GM19455 (cell line): ENCODE measurements at regions not wholly inside any gene's neighbourhood (a gene's known extent, or its start where the extent isn't known, plus 50 kb on each side); places are given as distances from the start of the nearest gene placed in this dataset.

ENCODE experiments used
- ATAC-seq: cut with Tn5 transposase; IDR thresholded peaks from one replicate; pipeline ENCODE4 v1.9.1; 2021; ENCODE audit not compliant: unreplicated experiment

DNA sequence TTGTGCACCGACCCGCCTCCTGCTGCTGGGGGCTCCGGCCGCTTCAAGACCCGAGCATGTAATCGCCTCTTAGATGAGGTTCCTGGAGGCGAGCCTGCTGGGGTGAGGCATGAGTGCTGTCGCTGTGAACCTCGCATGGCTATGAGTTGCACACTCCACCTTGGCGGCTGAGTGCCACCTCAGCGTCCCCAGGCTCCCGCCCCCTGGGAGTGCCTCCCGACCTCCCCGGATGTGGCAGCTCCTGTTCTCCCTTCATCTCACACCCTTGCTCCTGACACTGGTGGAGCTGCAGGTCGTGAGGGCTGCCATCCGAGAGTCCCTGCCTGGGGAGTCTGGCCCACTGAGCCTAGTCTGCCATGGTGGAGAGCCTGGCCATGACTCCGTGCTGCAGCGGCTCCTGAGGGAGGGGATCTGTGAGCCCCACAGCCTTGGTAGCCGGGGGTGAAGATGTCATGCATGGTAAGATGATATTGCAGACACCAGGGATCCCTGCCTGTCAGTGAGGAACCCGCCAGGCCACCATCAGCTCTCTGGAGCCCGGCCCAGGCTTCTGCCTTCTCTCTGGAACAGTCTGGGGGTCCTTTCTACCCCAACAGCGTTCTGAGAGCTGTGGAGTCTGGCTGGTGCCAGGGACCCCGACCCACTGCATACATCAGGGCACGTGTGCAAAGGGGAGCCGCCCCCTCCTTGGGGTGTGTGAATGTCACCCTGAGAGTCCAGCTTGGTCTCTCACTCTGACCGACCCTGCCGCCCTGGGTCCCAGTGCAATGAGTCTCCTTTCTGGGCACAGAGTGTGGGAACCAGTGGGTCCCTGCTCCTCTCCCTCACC, 61.6 kb upstream of the HS6ST1 start:
- ATAC-seq, result no peak

DNA sequence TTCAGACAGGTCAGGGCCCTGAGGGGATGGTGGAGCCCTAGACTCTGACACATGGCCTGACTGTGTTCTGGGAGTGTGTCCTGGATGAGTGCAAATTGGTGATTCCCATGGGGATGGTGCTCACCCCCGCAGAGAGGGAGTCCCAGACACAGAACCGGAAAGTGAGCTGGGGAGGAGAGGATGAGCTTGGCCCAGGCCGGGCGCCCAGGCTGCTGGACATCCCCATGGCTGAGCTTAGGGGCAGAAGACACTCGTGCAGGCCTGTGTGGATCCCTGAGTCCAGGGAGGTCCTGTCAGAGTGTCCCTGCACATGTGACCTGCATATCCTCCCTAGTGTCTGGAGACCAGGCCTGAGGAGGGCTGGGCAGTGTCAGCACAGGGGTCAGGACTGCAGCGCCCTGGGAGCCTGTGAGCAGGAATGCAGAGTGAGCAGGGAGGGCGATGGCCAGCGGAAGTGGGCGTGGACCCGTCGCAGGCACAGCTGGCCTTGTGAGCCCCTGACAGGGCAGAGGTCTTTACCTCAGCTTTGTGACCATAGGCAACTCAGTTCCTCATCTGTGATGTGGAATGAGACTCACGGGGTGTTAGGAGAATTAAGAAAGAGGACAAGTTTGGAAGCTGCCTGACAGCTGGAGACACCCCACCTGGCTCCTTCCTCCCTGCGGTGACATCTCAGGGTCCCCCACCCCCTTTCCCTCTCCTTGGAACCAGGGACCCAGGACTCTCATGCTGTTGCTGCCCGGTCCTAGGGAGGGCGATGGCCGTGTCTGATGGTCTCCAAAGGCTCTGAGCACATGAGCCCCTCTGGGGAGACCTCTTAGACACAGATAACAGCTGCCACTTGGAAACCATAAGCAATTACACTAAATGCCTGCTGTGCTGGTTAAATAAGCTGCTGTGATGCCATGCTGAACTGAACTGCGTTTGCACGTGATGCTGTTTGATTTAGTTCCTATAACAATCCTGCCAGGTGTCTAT, 62.6 kb upstream of the HS6ST1 start:
- no peak for ATAC-seq

DNA sequence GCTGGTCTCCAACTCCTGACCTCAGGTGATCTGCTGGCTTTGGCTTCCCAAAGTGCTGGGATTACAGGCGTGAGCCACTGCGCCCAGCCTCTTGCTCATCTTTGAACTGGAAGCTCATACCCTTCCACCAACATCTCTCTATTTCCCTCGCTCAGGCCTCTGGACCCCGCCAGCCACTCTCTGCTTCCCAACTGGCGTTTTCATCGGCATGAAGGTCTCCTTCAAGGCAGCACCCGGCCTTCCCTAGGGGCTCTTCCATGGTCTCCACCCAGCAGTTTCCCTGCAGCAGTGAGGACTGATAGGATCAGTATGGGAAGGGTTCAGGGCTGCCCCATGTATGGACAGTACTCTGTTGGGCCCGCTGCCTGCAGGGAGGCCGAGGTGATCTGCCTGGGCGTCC, 65.8 kb upstream of the HS6ST1 start:
- no peak for ATAC-seq

DNA sequence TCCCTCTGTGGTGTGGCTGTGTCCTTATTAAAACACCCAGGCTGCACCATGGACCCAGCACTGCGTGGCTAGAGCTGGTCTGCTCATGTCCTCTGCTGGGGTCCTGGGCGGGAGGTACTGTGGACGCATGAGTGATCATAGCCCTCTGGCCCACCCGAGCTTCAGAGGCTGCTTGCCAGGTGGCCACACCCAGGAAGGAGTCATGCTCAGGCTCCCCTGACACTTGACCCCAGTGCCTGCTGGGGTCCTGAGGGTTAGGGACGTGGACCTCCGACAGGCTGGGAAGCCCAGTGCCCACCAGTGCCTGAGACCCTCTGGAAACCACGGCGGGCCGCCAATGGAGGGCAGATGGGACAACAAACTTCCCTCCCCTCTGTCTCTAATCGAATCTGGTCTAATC, 66.3 kb upstream of the HS6ST1 start:
- ATAC-seq, result no peak

DNA sequence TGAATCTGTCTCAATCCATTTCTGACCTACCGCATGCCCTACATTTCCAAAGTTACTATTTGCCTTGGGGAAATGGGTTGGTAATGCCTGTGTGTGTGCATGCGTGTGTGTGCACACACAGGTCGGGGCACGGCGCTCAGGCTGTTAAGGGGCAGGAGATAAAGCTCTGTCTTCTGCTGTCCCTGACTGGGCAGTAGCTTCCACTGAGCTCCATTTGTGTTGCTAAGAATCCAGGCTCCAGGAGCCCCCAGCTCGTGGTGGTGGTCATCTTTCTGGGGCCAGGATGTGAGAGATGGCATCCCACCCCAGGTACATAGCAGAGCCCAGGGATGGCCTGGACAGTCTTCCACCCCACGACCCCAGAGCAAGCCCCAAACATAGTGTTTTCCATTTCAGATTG, 66.7 kb upstream of the HS6ST1 start:
- no peak for ATAC-seq

DNA sequence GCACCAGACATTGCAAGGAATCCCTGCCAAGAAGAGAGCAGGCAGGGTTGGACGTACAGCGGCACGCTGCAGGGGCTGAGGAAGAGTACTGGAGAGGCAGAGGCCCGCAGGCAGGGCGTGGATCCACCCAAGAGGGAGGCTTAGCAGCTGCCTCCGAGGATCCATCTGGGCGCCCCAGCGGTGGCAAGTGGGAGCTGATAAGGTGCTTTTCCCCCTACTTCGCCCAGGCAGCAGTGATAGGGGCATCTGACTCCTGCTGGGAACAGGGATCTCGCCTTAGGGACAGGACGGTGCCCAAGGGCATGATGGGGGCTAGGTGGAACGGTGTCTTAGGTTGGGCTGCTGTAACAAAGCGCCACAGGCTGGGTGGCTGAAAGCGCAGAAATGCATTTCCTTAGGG, 67.4 kb upstream of the HS6ST1 start:
- ATAC-seq, result no peak

DNA sequence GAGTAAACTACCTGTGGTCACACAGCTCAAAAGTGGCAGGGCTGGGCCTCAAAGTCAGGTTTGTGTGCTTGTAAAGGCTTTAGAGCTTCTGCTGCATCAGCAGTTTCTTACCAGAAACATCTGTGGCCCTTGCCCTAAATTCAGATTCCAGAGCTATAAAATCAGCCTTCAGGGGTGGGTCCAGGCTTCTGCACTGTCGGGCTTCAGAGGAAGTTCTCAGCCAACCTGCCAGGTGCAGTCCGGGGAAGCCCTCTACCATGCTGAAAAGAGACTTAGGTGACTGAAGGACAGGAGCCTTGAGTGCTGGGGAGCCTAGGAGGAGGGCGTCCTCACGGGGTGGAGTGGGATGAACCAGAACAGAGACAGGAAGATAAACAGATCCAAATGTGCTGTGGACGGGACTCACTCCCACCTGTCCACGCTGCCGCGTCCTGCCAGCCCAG, 69.9 kb upstream of the HS6ST1 start:
- no peak for ATAC-seq

DNA sequence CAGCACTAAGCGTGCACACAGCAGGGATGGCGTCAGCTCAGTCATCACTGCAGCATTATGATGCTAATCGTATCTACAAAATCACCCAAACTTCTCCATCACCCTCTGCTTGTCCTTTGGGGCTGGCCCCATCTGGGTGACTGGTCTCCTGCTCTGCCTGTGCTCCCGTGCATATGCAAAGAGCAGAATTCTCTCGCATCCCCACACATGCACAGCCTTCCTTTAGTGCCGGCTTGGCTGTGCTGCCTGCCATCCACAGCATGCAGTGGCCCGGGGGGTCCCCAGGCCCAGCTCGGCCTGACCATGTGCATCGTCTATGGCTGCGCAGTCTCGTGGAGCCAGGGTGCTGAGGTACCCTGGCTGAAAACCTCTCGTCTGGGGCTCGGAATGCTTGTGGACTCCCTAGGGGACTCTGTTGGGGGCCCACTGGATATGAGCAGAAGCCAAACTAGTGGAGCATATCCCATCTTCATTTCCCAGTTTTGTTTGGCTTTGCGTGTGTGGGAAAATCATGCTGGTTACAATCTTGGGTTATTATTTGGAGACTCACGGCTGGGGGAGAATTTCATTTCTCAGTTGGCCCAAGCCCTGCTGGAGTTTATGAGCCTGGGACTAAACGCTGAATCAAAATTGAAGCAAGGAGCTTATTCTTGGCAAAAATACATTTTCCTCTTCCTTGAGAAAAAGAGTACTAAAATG, 70.9 kb upstream of the HS6ST1 start:
- no peak for ATAC-seq

DNA sequence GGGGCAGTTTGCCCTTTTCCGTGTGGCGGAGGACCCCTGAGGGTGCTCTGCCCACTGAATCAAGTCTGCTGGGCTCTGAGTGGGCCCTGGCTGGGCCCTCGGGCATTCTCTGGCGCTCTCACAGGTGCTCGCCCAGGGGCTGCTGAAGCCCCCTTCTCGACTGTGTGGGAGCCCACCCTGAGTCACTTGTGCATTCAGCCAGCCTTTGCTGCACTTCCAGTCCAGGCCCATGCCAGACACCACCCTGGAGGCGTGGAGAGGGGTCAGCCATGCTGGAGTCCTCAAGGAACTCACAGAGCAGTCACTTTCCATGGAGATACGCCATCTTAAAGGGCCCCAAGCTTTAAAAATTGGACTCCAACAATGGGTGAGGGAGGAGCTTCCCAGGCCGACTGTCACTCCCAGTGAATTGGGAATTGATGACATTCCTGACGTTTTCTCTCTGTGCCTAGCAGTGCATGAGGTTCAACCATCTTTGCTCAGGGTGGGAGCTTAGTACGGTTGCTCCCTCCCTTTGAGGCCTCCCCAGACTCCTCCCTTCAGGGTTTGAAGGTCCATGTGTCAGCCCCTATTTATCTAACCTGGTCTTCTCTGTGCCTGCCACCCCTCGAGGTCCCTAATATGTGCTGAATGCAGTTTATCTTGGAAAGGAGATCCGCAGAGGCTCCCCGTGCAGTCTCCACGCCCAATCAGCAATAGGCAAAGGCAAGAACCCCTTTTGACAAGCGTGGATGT, 71.8 kb upstream of the HS6ST1 start:
- no peak for ATAC-seq

DNA sequence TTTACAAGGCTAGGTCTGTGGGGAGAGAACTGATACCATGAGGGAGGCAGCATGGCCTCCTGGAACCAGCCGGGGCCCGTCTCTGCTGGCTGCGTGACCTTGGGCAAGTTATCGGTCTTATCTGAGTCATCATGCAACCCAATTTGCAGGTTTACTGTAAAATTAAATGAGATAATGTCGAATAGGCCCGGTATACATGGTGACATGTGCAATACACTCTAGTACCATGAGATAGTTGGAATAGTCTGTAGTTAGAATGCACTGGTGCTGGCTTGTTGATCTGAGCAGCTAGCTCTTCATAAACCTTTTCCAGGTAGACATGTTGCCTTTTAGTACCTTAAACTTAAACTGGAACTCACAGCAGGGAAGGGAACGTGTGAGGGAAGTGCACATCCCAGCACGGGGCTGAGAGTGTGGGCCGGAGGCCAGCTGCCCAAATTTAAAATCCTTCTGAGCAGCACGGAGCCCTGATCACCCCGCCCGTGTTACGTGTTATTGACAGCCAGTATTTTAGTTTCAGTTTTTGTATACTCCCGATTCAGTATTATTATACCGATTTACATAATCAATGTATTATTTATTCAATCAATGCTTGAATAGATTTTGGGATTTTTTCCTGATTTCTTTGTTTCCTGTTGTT, 72.4 kb upstream of the HS6ST1 start:
- no peak for ATAC-seq

DNA sequence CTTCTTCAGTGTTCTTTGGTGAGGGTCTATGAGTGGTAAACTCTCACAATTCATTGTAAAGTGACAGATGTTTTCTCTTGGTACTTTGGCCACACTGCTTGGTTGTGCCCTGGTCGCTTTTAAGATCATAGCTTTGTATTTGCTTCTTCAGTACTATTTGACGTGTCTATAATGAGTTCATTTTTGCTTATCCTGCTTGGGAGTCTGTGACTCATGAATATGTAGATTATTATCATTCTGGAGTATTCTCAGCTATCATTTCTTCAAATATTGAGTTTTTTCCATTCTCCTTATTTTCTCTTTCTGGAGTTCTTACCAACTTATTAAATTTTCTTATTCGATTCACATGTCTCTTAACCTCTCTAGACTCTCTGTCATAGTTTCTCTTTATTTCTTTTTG, 73.0 kb upstream of the HS6ST1 start:
- ATAC-seq, result no peak

DNA sequence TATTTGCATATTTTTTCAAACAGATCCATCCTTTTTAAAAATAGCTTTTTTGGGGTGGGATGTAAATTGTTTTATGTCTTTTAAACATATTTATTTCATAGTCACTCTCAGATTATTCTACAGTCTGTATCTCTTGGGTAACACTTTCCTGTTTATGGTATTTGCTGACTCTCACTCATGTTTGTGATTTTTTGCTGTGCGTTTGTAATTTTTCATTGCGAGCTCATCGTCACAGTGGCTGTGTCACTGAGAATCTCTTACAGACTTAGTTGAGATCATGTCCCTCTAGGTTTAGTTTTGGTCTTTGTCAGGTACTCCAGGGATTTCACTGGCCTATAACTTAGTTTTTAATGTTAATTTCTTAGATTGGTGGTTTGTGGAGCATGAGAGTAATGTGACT, 73.5 kb upstream of the HS6ST1 start:
- ATAC-seq, result no peak

DNA sequence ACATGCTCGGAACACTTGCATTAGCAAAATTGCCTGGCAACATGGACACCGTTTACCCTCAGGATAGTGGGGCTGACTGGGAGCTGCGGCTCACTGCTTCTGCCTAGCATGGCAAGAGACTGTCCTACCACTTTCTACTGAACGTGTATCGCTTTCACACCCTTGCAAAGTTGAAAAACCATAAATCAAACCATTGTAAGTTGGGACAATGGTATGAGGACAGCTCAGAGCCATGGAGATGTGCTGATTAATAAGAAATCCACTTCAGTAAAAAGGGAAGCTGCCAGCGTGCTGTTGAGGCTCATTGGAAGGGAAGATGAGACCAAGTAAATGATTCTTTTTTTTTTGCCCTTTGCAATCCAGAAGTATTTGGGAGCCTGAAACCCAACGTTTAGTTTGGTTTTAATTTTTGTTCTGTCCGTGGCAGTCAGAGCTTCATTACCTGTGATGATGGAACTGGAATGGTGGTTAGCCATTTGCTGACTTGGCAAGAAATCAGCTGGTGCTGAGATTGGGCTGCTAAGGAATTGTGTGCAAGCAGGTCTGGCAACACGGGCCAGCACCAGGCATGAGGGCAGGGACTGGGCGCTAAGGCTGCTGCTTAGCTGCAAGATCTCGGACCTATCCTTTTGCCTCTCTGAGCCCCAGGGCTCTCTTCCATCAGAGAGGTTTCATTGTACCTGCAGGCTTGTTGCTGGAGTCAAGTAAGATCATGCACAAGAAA, 75.5 kb upstream of the HS6ST1 start:
- no peak for ATAC-seq

DNA sequence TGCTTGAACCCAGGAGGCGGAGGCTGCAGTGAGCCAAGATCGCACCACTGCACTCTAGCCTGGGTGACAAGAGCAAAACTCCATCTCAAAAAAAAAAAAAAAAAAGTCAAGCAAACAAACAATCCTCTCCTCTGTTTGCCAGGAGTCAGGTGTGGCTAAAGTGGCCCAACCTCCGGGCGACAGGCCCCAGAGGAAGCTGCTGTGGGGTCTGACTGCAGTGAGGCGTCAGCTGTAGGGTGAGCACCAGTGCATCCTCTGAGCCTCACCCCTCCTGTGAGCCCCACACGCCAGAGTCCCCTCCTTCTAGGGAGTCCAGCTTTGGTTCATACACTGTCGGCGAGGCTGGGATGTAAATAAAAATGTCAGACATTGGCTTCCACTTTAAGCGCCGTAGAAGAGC, 76.5 kb upstream of the HS6ST1 start:
- no peak for ATAC-seq

DNA sequence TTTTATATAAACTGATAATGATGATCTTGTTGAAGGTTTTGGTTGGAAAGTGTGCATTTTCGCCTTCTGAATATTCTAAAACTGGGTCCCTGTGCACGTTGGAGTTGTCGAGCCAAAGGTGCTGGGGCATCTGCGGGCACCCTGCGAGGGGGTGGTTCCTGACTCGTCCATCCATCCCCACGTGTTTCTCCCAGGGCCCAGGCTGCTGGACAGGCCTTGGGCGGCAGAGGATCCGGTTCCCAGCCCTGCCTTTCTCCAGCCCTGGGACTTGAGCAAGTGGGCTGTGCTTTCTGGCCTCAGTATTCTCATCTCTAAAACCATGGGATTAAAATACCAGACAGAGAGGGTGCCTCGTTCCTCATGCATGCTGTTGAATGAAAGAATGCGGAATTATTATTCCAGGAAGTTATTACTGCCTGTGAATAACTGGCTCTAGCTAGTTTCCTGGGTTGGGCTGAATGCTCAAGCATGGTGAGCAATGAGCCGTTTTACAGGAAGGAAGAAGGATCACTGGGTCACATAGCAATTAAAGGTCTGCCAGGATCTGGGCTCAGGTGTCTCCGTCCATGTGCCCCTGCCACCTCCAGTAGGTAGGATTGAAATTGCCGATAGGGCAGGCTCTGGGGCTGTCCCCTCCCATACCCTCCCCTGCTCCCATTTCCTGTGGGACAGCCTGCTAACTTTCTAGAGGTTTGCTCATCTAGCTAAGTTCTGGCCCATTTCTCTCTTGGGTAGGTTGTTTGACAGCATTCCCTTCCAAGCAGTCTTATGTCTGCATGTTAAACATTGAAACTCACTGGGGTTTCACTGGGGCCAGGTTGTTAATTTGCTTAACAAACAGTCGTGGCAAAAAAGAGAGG, 77.2 kb upstream of the HS6ST1 start:
- no peak for ATAC-seq

DNA sequence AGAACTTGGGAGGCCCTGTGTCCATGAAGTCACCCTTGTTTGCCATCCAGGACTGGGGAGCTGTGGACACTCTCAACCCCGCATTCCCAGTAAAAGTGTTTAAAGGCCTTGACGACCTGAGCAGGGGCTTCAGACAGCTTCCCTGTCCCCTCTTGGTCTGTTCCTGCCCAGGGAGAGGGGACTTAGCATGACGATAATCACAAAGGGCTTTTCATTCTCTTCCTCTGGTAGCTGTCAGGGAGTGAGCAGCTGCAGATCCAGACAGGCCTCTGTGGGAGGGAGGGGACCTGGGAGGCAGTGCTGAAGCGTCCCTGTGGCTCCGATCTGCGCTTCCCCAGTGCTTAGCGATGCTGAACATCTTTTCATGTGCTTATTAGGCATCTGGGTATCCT, 77.8 kb upstream of the HS6ST1 start:
- ATAC-seq, result no peak

DNA sequence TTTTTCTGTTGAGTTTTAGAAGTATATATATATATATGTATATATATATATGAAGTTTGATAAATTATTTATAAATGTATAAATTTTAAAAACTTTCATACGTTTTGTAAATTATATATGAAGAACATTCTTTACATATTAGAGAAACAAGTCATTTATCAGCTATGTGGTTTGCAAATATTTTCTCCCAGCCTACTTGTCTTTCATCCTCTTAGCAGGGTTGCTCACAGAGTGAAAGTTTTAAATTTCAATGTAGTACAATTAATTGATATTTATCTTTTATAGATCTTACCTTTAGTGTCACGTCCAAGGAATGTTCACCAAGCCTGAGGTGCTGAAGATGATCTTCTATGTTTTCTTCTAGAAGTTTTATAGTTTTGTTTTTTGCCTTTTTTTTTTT, 78.3 kb upstream of the HS6ST1 start:
- no peak for ATAC-seq

DNA sequence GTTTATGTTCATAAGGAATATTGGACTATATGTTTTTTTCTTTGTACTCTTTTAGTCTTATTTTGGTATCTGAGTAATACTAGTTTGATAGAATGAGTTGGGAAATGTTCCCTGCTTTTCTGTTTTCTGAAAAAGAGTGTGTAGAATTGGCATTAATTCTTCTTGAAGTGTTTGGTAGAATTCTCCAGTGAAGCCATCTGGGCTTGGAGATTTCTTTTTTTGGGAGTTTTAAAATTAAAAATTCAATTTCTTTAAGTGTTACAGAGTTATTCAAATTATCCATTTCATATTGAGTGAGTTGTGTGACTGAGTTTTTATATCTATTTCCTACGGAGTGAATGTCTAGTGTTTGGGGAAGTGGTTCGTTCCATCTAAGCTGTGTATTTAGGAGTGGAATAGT, 80.6 kb upstream of the HS6ST1 start:
- ATAC-seq, result no peak
